ENCODE measurements at regions not wholly inside any gene's neighbourhood (a gene's known extent, or its start where the extent isn't known, plus 50 kb on each side); places are given as distances from the start of the nearest gene placed in this dataset.
A peak's percentile ranks its signal among the peaks of the same experiment; 100 is the strongest.

GRCh38 chr5:17113174-17113958 is 104.1 kb upstream of the BASP1 start:
- TF ChIP-seq POLR2A (IDR thresholded peaks at IDR 0.05) (no peak), CTCF (IDR thresholded peaks at IDR 0.05) (no peak)
- H3K4me1 ChIP-seq (replicated peaks in 1 of 2): peaks cover 0 to 2% of the 10 kb centered on the region in 2 donors
- no peaks in the 10 kb centered on the region for H3K9me3 ChIP-seq (replicated peaks in 1 of 3)
- no peaks in the 10 kb centered on the region for H3K27me3 ChIP-seq
- no peaks in the 10 kb centered on the region for H3K36me3 ChIP-seq (replicated peaks in 1 of 2)
- WGBS, 4 donors: 59 to 71% (median 67%) methylated on average over 9 of the region's 9 CpGs
- DNase-seq: no peak
- peak overlapping the region in 1 of 5 donors; percentile 10 for H3K27ac ChIP-seq
- intact Hi-C loops (cut with DNase I): no loop called here
- no peak overlapping the region for H3K4me3 ChIP-seq

GRCh38 chr5:17114233-17114632 is 103.2 kb upstream of the BASP1 start:
- Histone ChIP-seq H3K4me1 (replicated peaks in 1 of 2) (peaks cover 0 to 5% of the 10 kb centered on the region in 2 donors), H3K4me3 (no peak overlapping the region), H3K27me3 (no peaks in the 10 kb centered on the region), H3K9me3 (replicated peaks in 1 of 3) (no peaks in the 10 kb centered on the region), H3K36me3 (replicated peaks in 1 of 2) (no peaks in the 10 kb centered on the region), H3K27ac (peak overlapping the region in 1 of 5 donors; percentile 10)
- no peak for DNase-seq
- WGBS, 4 donors: 78 to 91% (median 85%) methylated on average over 6 of the region's 6 CpGs
- intact Hi-C loops (cut with DNase I): no loop called here
- TF ChIP-seq CTCF (IDR thresholded peaks at IDR 0.05) (no peak), POLR2A (IDR thresholded peaks at IDR 0.05) (no peak)

GRCh38 chr5:17114715-17115599 is 102.5 kb upstream of the BASP1 start:
- DNase-seq: no peak
- TF ChIP-seq POLR2A (IDR thresholded peaks at IDR 0.05) (no peak), CTCF (IDR thresholded peaks at IDR 0.05) (no peak)
- WGBS, 4 donors: 77 to 84% (median 81%) methylated on average over 6 of the region's 6 CpGs
- Histone ChIP-seq H3K27me3 (no peaks in the 10 kb centered on the region), H3K36me3 (replicated peaks in 1 of 2) (no peaks in the 10 kb centered on the region), H3K4me1 (replicated peaks in 1 of 2) (peaks cover 0 to 5% of the 10 kb centered on the region in 2 donors), H3K4me3 (no peak overlapping the region), H3K27ac (no peak overlapping the region), H3K9me3 (replicated peaks in 1 of 3) (no peaks in the 10 kb centered on the region)
- intact Hi-C loops (cut with DNase I): no loop called here

- no peak overlapping the region for H3K4me3 ChIP-seq
- no peak overlapping the region for H3K27ac ChIP-seq
- peaks cover 0 to 5% of the 10 kb centered on the region in 2 donors for H3K4me1 ChIP-seq (replicated peaks in 1 of 2)
- H3K27me3 ChIP-seq: no peaks in the 10 kb centered on the region
- no peak for DNase-seq
- H3K9me3 ChIP-seq (replicated peaks in 1 of 3): no peaks in the 10 kb centered on the region
- H3K36me3 ChIP-seq (replicated peaks in 1 of 2): no peaks in the 10 kb centered on the region
- intact Hi-C loops (cut with DNase I): no loop called here
- TF ChIP-seq CTCF (IDR thresholded peaks at IDR 0.05) (no peak), POLR2A (IDR thresholded peaks at IDR 0.05) (no peak)
- 67 to 86% (median 75%) methylated on average over 3 of the region's 3 CpGs for WGBS, 4 donors
These were observed 101.6 kb upstream of the BASP1 start for GRCh38 chr5:17115855-17116254.
